Upper lobe of right lung (tissue), 1 donor: ENCODE measurements at regions not wholly inside any gene's neighbourhood (a gene's known extent, or its start where the extent isn't known, plus 50 kb on each side); places are given as distances from the start of the nearest gene placed in this dataset.
A peak's percentile ranks its signal among the peaks of the same experiment; 100 is the strongest.

Experiments used
- ATAC-seq: fragments of 200-7000 bp; cut with Tn5 transposase; one replicate; pipeline ENCODE4 v1.9.1; 2020; ENCODE audit warnings: mild to moderate bottlenecking, moderate library complexity
- DNase-seq: peaks from one replicate; pipeline ENCODE4 v3.0.0-alpha.2; 2020
- H3K27ac ChIP-seq: fragments of 200-600 bp; one replicate; pipeline ENCODE4 v1.8.0; 2022
- H3K27me3 ChIP-seq: fragments of 200-600 bp; one replicate; pipeline ENCODE4 v1.8.0; 2022; ENCODE audit warnings: mild to moderate bottlenecking
- H3K36me3 ChIP-seq: fragments of 200-600 bp; one replicate; pipeline ENCODE4 v1.8.0; 2022
- H3K4me1 ChIP-seq: fragments of 200-600 bp; one replicate; pipeline ENCODE4 v1.8.0; 2022
- H3K4me3 ChIP-seq: fragments of 200-600 bp; one replicate; pipeline ENCODE4 v1.8.0; 2022; ENCODE audit warnings: mild to moderate bottlenecking
- H3K9me3 ChIP-seq: fragments of 200-600 bp; one replicate; pipeline ENCODE4 v1.8.0; 2022
- CTCF ChIP-seq: fragments of 200-600 bp; IDR thresholded peaks from one replicate; pipeline ENCODE4 v1.8.0; 2022; ENCODE audit warnings: antibody characterized with exemption
- intact Hi-C: fragments of 100-400 bp; cut with DNase I; formaldehyde crosslinking; loops from one replicate; pipeline ENCODE4 v1.11.0; 2022
- donor health status: DM: no; HTN: yes; CAD: no; lungs with severe emphysema.

- DNase-seq (no peak), ATAC-seq (no peak)
- Histone ChIP-seq H3K4me3 (no peak overlapping the region), H3K9me3 (no peaks in the 10 kb centered on the region), H3K27ac (no peak overlapping the region), H3K36me3 (no peaks in the 10 kb centered on the region), H3K4me1 (no peaks in the 10 kb centered on the region), H3K27me3 (no peaks in the 10 kb centered on the region)
- intact Hi-C loops, result no loop called here
- no peak for TF ChIP-seq CTCF
These were observed 84.5 kb downstream of the HRH4 start for GRCh38 chr18:24544949-24545348.

- intact Hi-C loops, result no loop called here
- TF ChIP-seq CTCF, result no peak
- Histone ChIP-seq H3K27ac (no peak overlapping the region), H3K36me3 (no peaks in the 10 kb centered on the region), H3K4me1 (no peaks in the 10 kb centered on the region), H3K4me3 (no peak overlapping the region), H3K27me3 (no peaks in the 10 kb centered on the region), H3K9me3 (no peaks in the 10 kb centered on the region)
- ATAC-seq (no peak), DNase-seq (no peak)
These were observed 85.2 kb downstream of the HRH4 start for GRCh38 chr18:24545651-24546050.

- no peak overlapping the region for H3K4me3 ChIP-seq
These were observed 85.9 kb downstream of the HRH4 start for GRCh38 chr18:24546307-24546706.

GRCh38 chr18:24548583-24548982 is 88.1 kb downstream of the HRH4 start:
- Histone ChIP-seq H3K4me3 (no peak overlapping the region), H3K36me3 (no peaks in the 10 kb centered on the region), H3K27me3 (no peaks in the 10 kb centered on the region), H3K9me3 (no peaks in the 10 kb centered on the region), H3K4me1 (no peaks in the 10 kb centered on the region), H3K27ac (no peak overlapping the region)
- no peak for ATAC-seq
- intact Hi-C loops, result no loop called here
- TF ChIP-seq CTCF, result no peak
- no peak for DNase-seq

More at GRCh38 chr18:24546307-24546706, 85.9 kb downstream of the HRH4 start:
- Histone ChIP-seq H3K4me1 (no peaks in the 10 kb centered on the region), H3K36me3 (no peaks in the 10 kb centered on the region), H3K27ac (no peak overlapping the region), H3K27me3 (no peaks in the 10 kb centered on the region), H3K9me3 (no peaks in the 10 kb centered on the region)
- no peak for TF ChIP-seq CTCF
- DNase-seq (no peak), ATAC-seq (no peak)
- intact Hi-C loops, result no loop called here

GRCh38 chr18:24552218-24552617 is 91.8 kb downstream of the HRH4 start:
- Histone ChIP-seq H3K9me3 (no peaks in the 10 kb centered on the region), H3K36me3 (no peaks in the 10 kb centered on the region), H3K4me3 (no peak overlapping the region), H3K27me3 (no peaks in the 10 kb centered on the region), H3K27ac (no peak overlapping the region), H3K4me1 (no peaks in the 10 kb centered on the region)
- no peak for DNase-seq
- no peak for TF ChIP-seq CTCF
- intact Hi-C loops, result no loop called here
- ATAC-seq, result peak; percentile 49

- Histone ChIP-seq H3K9me3 (no peaks in the 10 kb centered on the region), H3K36me3 (no peaks in the 10 kb centered on the region), H3K27ac (no peak overlapping the region), H3K4me3 (no peak overlapping the region), H3K4me1 (no peaks in the 10 kb centered on the region), H3K27me3 (no peaks in the 10 kb centered on the region)
- no peak for TF ChIP-seq CTCF
- DNase-seq, result no peak
- no peak for ATAC-seq
- intact Hi-C loops, result no loop called here
These were observed 93.3 kb downstream of the HRH4 start for GRCh38 chr18:24553571-24554285.
